ENCODE measurements at regions not wholly inside any gene's neighbourhood (a gene's known extent, or its start where the extent isn't known, plus 50 kb on each side); places are given as distances from the start of the nearest gene placed in this dataset.

- TF ChIP-seq, protein P1, sequence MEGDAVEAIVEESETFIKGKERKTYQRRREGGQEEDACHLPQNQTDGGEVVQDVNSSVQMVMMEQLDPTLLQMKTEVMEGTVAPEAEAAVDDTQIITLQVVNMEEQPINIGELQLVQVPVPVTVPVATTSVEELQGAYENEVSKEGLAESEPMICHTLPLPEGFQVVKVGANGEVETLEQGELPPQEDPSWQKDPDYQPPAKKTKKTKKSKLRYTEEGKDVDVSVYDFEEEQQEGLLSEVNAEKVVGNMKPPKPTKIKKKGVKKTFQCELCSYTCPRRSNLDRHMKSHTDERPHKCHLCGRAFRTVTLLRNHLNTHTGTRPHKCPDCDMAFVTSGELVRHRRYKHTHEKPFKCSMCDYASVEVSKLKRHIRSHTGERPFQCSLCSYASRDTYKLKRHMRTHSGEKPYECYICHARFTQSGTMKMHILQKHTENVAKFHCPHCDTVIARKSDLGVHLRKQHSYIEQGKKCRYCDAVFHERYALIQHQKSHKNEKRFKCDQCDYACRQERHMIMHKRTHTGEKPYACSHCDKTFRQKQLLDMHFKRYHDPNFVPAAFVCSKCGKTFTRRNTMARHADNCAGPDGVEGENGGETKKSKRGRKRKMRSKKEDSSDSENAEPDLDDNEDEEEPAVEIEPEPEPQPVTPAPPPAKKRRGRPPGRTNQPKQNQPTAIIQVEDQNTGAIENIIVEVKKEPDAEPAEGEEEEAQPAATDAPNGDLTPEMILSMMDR (IDR thresholded peaks at IDR 0.05; ENCODE audit: poor library complexity, severe bottlenecking), result no peak
- TF ChIP-seq MXI1 (conservative IDR thresholded peaks at IDR 0.05; ENCODE audit: poor library complexity, severe bottlenecking), result no peak
- no peak for TF ChIP-seq EP300 (conservative IDR thresholded peaks at IDR 0.05; ENCODE audit: poor library complexity, severe bottlenecking)
- no peak for TF ChIP-seq POLR2AphosphoS5 (IDR thresholded peaks at IDR 0.05)
- TF ChIP-seq RAD21 (conservative IDR thresholded peaks at IDR 0.05), result no peak
- no peak for TF ChIP-seq SMC3 (conservative IDR thresholded peaks at IDR 0.05; ENCODE audit: poor library complexity)
- TF ChIP-seq EZH2 (IDR thresholded peaks at IDR 0.05; ENCODE audit: borderline replicate concordance, insufficient read depth, low read length, poor library complexity, severe bottlenecking), result no peak
Observed at GRCh38 chr2:133756833-133757232, 188.6 kb upstream of the NCKAP5 start.
